BJ (cell line): ENCODE measurements at regions not wholly inside any gene's neighbourhood (a gene's known extent, or its start where the extent isn't known, plus 50 kb on each side); places are given as distances from the start of the nearest gene placed in this dataset.

Experiments
- CTCF ChIA-PET: fragments of 350-600 bp; formaldehyde crosslinking; extraction: SDS; loops from one replicate; lab custom pipeline; 2021; ENCODE audit warnings: antibody characterized with exemption, inconsistent platforms; lab: Yijun Ruan, JAX
- POLR2A ChIA-PET: fragments of 300-600 bp; sonication (Branson Sonifier 250); formaldehyde crosslinking; extraction: SDS; loops from one replicate; lab custom pipeline; 2021; ENCODE audit warnings: antibody characterized with exemption; lab: Charles Lee
- DNase-seq: peaks from one replicate; pipeline ENCODE4 v3.0.0-alpha.2; 2011; ENCODE audit warnings: low read depth
- H3K27me3 ChIP-seq: 2 replicates; pipeline ENCODE4 v1.6.0; 2011; ENCODE audit warnings: low read length; ENCODE audit not compliant: control insufficient read depth, insufficient read depth
- H3K36me3 ChIP-seq: 2 replicates; pipeline ENCODE4 v1.5.1; 2011; ENCODE audit warnings: low read length; ENCODE audit not compliant: control insufficient read depth, insufficient read depth
- H3K4me3 ChIP-seq: 2 replicates; pipeline ENCODE4 v1.5.1; 2011; ENCODE audit warnings: low read depth, mild to moderate bottlenecking, control low read depth, low read length
- CTCF ChIP-seq: IDR thresholded peaks from 2 replicates; pipeline ENCODE4 v1.5.1; 2011; ENCODE audit warnings: low read depth, mild to moderate bottlenecking, control low read depth, inconsistent platforms, low read length, moderate library complexity; ENCODE audit not compliant: insufficient read depth

- TF ChIP-seq CTCF: no peak
- H3K36me3 ChIP-seq: no peaks in the 10 kb centered on the region
- CTCF ChIA-PET: no interaction called here
- POLR2A ChIA-PET: no interaction called here
- DNase-seq: no peak
- no peak overlapping the region for H3K4me3 ChIP-seq
- no peaks in the 10 kb centered on the region for H3K27me3 ChIP-seq
These were observed 728.0 kb downstream of the FLRT2 start for GRCh38 chr14:86257973-86258372.

- POLR2A ChIA-PET: no interaction called here
- Histone ChIP-seq H3K27me3 (no peaks in the 10 kb centered on the region), H3K36me3 (no peaks in the 10 kb centered on the region), H3K4me3 (no peak overlapping the region)
- TF ChIP-seq CTCF: no peak
- no peak for DNase-seq
- CTCF ChIA-PET: no interaction called here
These were observed 713.2 kb downstream of the FLRT2 start for GRCh38 chr14:86243158-86243557.

- POLR2A ChIA-PET: no interaction called here
- H3K27me3 ChIP-seq: no peaks in the 10 kb centered on the region
- no peak for TF ChIP-seq CTCF
- DNase-seq: no peak
- CTCF ChIA-PET: no interaction called here
- H3K36me3 ChIP-seq: no peaks in the 10 kb centered on the region
- no peak overlapping the region for H3K4me3 ChIP-seq
These were observed 707.8 kb downstream of the FLRT2 start for GRCh38 chr14:86237733-86238132.

- Histone ChIP-seq H3K36me3 (no peaks in the 10 kb centered on the region), H3K27me3 (no peaks in the 10 kb centered on the region), H3K4me3 (no peak overlapping the region)
- ChIA-PET CTCF (no interaction called here), POLR2A (no interaction called here)
- TF ChIP-seq CTCF: no peak
- DNase-seq: no peak
These were observed 691.8 kb downstream of the FLRT2 start for GRCh38 chr14:86221755-86222154.

- H3K36me3 ChIP-seq: no peaks in the 10 kb centered on the region
- TF ChIP-seq CTCF: no peak
- no peak for DNase-seq
- ChIA-PET CTCF (no interaction called here), POLR2A (no interaction called here)
- no peaks in the 10 kb centered on the region for H3K27me3 ChIP-seq
- no peak overlapping the region for H3K4me3 ChIP-seq
These were observed 691.1 kb downstream of the FLRT2 start for GRCh38 chr14:86221000-86221399.

- ChIA-PET POLR2A (no interaction called here), CTCF (no interaction called here)
- no peak for DNase-seq
- Histone ChIP-seq H3K36me3 (no peaks in the 10 kb centered on the region), H3K4me3 (no peak overlapping the region), H3K27me3 (no peaks in the 10 kb centered on the region)
- no peak for TF ChIP-seq CTCF
These were observed 687.6 kb downstream of the FLRT2 start for GRCh38 chr14:86217523-86217922.
